ENCODE measurements at regions not wholly inside any gene's neighbourhood (a gene's known extent, or its start where the extent isn't known, plus 50 kb on each side); places are given as distances from the start of the nearest gene placed in this dataset.

DNA sequence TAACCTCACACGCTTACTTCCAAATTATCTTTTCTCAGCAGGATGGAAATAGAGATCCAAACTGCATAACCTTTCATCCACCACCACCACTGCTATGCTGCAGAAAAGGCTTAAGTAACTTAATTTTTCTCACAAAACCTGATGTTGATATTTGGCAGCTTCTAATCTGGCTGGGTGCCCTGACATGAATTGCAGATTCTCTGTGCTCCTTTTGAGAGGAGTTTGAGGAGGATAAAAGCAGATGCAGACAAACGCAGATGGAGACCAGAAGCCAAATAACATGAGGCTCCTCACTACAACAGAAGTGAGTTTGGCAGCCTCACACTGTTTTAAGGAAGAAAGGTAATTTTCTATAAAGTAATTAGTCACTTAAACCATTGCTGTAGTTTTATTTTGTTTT is 646.2 kb upstream of the ATXN8OS start:
- no peak for DNase-seq
- Histone ChIP-seq H3K4me1 (no peaks in the 10 kb centered on the region), H3K27me3 (no peaks in the 10 kb centered on the region), H3K36me3 (no peaks in the 10 kb centered on the region), H3K27ac (no peak overlapping the region), H3K4me3 (no peak overlapping the region), H3K9me3 (no peaks in the 10 kb centered on the region)
- intact Hi-C loops (cut with DNase I): no loop called here
- TF ChIP-seq, protein P1, sequence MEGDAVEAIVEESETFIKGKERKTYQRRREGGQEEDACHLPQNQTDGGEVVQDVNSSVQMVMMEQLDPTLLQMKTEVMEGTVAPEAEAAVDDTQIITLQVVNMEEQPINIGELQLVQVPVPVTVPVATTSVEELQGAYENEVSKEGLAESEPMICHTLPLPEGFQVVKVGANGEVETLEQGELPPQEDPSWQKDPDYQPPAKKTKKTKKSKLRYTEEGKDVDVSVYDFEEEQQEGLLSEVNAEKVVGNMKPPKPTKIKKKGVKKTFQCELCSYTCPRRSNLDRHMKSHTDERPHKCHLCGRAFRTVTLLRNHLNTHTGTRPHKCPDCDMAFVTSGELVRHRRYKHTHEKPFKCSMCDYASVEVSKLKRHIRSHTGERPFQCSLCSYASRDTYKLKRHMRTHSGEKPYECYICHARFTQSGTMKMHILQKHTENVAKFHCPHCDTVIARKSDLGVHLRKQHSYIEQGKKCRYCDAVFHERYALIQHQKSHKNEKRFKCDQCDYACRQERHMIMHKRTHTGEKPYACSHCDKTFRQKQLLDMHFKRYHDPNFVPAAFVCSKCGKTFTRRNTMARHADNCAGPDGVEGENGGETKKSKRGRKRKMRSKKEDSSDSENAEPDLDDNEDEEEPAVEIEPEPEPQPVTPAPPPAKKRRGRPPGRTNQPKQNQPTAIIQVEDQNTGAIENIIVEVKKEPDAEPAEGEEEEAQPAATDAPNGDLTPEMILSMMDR (IDR thresholded peaks at IDR 0.05): no peak
- TF ChIP-seq POLR2AphosphoS5 (IDR thresholded peaks at IDR 0.05) (no peak), EP300 (IDR thresholded peaks at IDR 0.05) (no peak), POLR2A (IDR thresholded peaks at IDR 0.05) (no peak)
- WGBS, 2 donors: 59 to 62% methylated on average over 2 of the region's 2 CpGs

DNA sequence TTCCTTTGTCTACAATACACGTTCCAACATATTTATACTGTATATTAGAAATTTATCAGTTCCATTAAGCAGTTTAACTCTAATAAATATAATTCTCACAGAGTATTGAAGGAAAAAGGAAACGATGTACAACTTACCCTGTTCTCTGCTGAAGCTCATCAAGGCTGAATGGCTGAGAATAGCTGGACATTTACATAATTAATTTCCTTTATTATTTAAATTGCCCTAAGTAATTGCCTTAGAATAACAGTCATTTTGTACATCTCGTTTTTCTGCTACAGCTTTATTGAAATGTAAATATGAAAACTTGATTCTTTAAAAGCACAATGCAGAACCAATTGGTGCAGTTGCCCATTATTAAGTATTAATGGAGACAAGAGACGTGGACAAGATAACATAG is 648.3 kb upstream of the ATXN8OS start:
- Histone ChIP-seq H3K27me3 (no peaks in the 10 kb centered on the region), H3K4me1 (no peaks in the 10 kb centered on the region), H3K27ac (no peak overlapping the region), H3K4me3 (no peak overlapping the region), H3K9me3 (no peaks in the 10 kb centered on the region), H3K36me3 (no peaks in the 10 kb centered on the region)
- 51 to 52% methylated on average over 4 of the region's 4 CpGs for WGBS, 2 donors
- no peak for DNase-seq
- TF ChIP-seq POLR2A (IDR thresholded peaks at IDR 0.05): no peak
- intact Hi-C loops (cut with DNase I): no loop called here

DNA sequence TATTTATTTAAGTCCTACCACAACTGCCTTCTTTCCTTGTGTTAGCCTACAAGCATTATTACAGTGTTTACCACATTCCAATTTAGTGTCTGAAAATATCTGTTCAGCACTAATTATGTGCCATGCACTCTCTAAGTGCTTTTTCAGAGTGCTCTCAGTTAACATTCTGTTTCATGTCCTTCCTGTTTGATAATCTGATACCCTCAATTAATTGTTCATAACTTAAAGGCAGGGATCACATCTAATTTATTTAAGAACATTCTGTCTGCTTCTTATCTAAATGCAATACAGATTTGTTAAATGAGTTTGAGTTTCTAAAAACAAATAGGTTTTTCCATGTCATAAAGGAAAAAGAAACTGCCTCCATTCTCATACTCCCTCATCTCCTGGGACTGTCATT is 649.6 kb upstream of the ATXN8OS start:
- intact Hi-C loops (cut with DNase I): no loop called here

DNA sequence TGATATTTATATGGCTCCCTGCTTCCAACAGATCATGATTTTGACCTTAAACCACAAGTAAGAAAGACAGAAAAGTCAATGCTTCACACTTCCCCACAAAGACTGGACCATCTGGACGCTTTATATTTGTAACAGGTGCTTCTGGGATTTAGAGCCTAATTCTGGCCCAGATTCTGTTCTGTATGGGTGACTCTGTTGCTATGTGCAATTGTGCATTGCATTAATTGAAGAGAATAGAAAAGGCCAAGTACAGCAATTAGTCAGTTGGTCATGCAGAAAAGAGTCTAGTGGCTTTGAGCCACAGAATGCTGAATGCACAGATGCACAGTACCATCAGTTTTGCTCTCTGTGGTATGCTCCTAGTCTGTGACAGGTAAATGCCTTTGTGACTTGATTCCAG is 657.4 kb upstream of the ATXN8OS start:
- Histone ChIP-seq H3K4me3 (no peak overlapping the region), H3K36me3 (no peaks in the 10 kb centered on the region), H3K27me3 (no peaks in the 10 kb centered on the region), H3K4me1 (no peaks in the 10 kb centered on the region), H3K9me3 (no peaks in the 10 kb centered on the region), H3K27ac (no peak overlapping the region)
- intact Hi-C loops (cut with DNase I): no loop called here
- TF ChIP-seq EP300 (IDR thresholded peaks at IDR 0.05) (no peak), POLR2AphosphoS5 (IDR thresholded peaks at IDR 0.05) (no peak), POLR2A (IDR thresholded peaks at IDR 0.05) (no peak)
- TF ChIP-seq, protein P1 (IDR thresholded peaks at IDR 0.05): no peak
- 64 to 69% methylated on average over 1 of the region's 1 CpG for WGBS, 2 donors
- no peak for DNase-seq

More for the DNA sequence above, 649.6 kb upstream of the ATXN8OS start:
- no peak overlapping the region for H3K4me3 ChIP-seq
- H3K36me3 ChIP-seq: no peaks in the 10 kb centered on the region
- H3K4me1 ChIP-seq: no peaks in the 10 kb centered on the region
- no peaks in the 10 kb centered on the region for H3K9me3 ChIP-seq
- no peak overlapping the region for H3K27ac ChIP-seq
- H3K27me3 ChIP-seq: no peaks in the 10 kb centered on the region
- no peak for DNase-seq
- TF ChIP-seq POLR2AphosphoS5 (IDR thresholded peaks at IDR 0.05): no peak
- TF ChIP-seq POLR2A (IDR thresholded peaks at IDR 0.05): no peak
- no peak for TF ChIP-seq EP300 (IDR thresholded peaks at IDR 0.05)
- TF ChIP-seq, protein P1 (IDR thresholded peaks at IDR 0.05): no peak

DNA sequence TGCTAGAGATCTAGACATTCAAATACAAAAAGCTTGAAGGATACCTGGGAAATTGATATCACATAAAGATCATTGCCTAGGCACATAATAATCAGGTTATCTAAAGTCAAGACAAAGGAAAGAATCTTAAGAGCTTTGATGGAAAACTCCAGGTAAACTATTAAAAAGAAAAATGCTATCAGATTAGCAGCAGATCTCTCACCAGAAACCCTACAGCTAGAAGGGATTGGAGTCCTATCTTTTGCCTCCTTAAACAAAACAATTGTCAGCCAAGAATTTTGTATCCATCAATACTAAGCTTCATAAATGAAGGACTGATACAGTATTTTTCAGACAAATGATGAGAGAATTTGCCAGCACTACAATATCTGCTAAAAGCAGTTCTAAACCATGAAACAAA is 682.4 kb upstream of the ATXN8OS start:
- H3K27me3 ChIP-seq: no peaks in the 10 kb centered on the region
- TF ChIP-seq POLR2AphosphoS5 (IDR thresholded peaks at IDR 0.05) (no peak), EP300 (IDR thresholded peaks at IDR 0.05) (no peak), POLR2A (IDR thresholded peaks at IDR 0.05) (no peak)
- TF ChIP-seq, protein P1 (IDR thresholded peaks at IDR 0.05): no peak
- intact Hi-C loops (cut with DNase I): no loop called here

More for the DNA sequence above, 682.4 kb upstream of the ATXN8OS start:
- H3K27ac ChIP-seq: no peak overlapping the region
- no peak overlapping the region for H3K4me3 ChIP-seq
- H3K9me3 ChIP-seq: peaks cover 0 to 6% (median 0%) of the 10 kb centered on the region in 4 donors
- H3K36me3 ChIP-seq: no peaks in the 10 kb centered on the region
- no peak for DNase-seq
- no peaks in the 10 kb centered on the region for H3K4me1 ChIP-seq

Measured in sigmoid colon (tissue), 6 donors.